IMR-90 (cell line): ENCODE measurements at regions not wholly inside any gene's neighbourhood (a gene's known extent, or its start where the extent isn't known, plus 50 kb on each side); places are given as distances from the start of the nearest gene placed in this dataset.

Experiments used
- ATAC-seq: fragments of 200-7000 bp; cut with Tn5 transposase; 2 replicates; pipeline ENCODE4 v1.9.1; 2020; ENCODE audit warnings: low read depth, mild to moderate bottlenecking, moderate library complexity
- BruUV-seq: library from RNA; stranded (reverse); fragments of 400-500 nt; replicated peaks from 2 replicates; lab custom pipeline; 2021; lab: Mats Ljungman, UMichigan
- CTCF ChIA-PET: fragments of 300-600 bp; formaldehyde crosslinking; extraction: SDS; loops from one replicate; lab custom pipeline; 2021; ENCODE audit warnings: antibody characterized with exemption; lab: Yijun Ruan, JAX
- POLR2A ChIA-PET: fragments of 300-600 bp; sonication (Branson Sonifier 250); formaldehyde crosslinking; loops from one replicate; lab custom pipeline; 2022; ENCODE audit warnings: antibody characterized with exemption; ENCODE audit not compliant: unreplicated experiment; lab: Charles Lee
- DNase-seq: peaks from one replicate; pipeline ENCODE4 v3.0.0; 2013
- H2AFZ ChIP-seq: replicated peaks from 2 replicates; pipeline ENCODE3; 2013; ENCODE audit warnings: low read length, mild to moderate bottlenecking; ENCODE audit not compliant: poor library complexity
- H2AK5ac ChIP-seq: 2 replicates; pipeline ENCODE4 v1.6.1; 2013; ENCODE audit warnings: low read depth, low read length, inconsistent platforms
- H2AK9ac ChIP-seq: replicated peaks from 2 replicates; pipeline ENCODE3; 2013; ENCODE audit warnings: mild to moderate bottlenecking, low read depth, low read length, moderate library complexity; ENCODE audit not compliant: poor library complexity
- H2BK120ac ChIP-seq: 2 replicates; pipeline ENCODE4 v1.6.1; 2013; ENCODE audit warnings: low read depth, low read length, inconsistent platforms
- H2BK15ac ChIP-seq: 3 replicates; pipeline ENCODE4 v1.6.1; 2013; ENCODE audit warnings: low read depth, low read length, inconsistent platforms
- H2BK20ac ChIP-seq: 2 replicates; pipeline ENCODE4 v1.6.1; 2013; ENCODE audit warnings: low read depth, mild to moderate bottlenecking, inconsistent platforms, low read length, moderate library complexity
- H2BK5ac ChIP-seq: 2 replicates; pipeline ENCODE4 v1.6.1; 2013; ENCODE audit warnings: mild to moderate bottlenecking, low read depth, low read length, inconsistent platforms; ENCODE audit not compliant: poor library complexity, severe bottlenecking
- H3K14ac ChIP-seq: replicated peaks from 2 replicates; pipeline ENCODE4 v1.6.1; 2013; ENCODE audit warnings: low read depth, low read length, inconsistent platforms
- H3K18ac ChIP-seq: 2 replicates; pipeline ENCODE4 v1.6.1; 2013; ENCODE audit warnings: low read depth, low read length, control low read depth
- H3K23ac ChIP-seq: 2 replicates; pipeline ENCODE4 v1.6.1; 2013; ENCODE audit warnings: low read depth, low read length, inconsistent platforms
- H3K27ac ChIP-seq: 2 replicates; pipeline ENCODE4 v1.5.1; 2013; ENCODE audit warnings: mild to moderate bottlenecking, control low read depth, low read length; ENCODE audit not compliant: insufficient read depth
- H3K27me3 ChIP-seq: 2 replicates; pipeline ENCODE4 v1.6.1; 2013; ENCODE audit warnings: low read length; ENCODE audit not compliant: control insufficient read depth, insufficient read depth
- H3K36me3 ChIP-seq: 2 replicates; pipeline ENCODE4 v1.6.1; 2013; ENCODE audit warnings: low read length, mixed read lengths; ENCODE audit not compliant: control insufficient read depth, insufficient read depth
- H3K4ac ChIP-seq: 2 replicates; pipeline ENCODE4 v1.6.1; 2013; ENCODE audit warnings: low read depth, low read length, inconsistent platforms
- H3K4me1 ChIP-seq: 2 replicates; pipeline ENCODE4 v1.6.1; 2013; ENCODE audit warnings: low read length, mixed read lengths; ENCODE audit not compliant: control insufficient read depth, insufficient read depth
- H3K4me2 ChIP-seq: 2 replicates; pipeline ENCODE4 v1.6.1; 2013; ENCODE audit warnings: low read depth, mild to moderate bottlenecking, control low read depth, low read length, moderate library complexity
- H3K4me3 ChIP-seq: 2 replicates; pipeline ENCODE4 v1.5.1; 2013; ENCODE audit warnings: low read depth, mild to moderate bottlenecking, control low read depth, low read length, moderate library complexity; ENCODE audit not compliant: insufficient read depth
- H3K56ac ChIP-seq: 2 replicates; pipeline ENCODE4 v1.6.1; 2013; ENCODE audit warnings: low read length, inconsistent platforms; ENCODE audit not compliant: insufficient read depth; ENCODE audit errors: extremely low read depth
- H3K79me1 ChIP-seq, 2 experiments: 2 replicates each; pipeline ENCODE4 v1.6.1; 2013; ENCODE audit warnings: low read length in 2 of 2, inconsistent platforms in 1 of 2, low read depth in 1 of 2
- H3K9ac ChIP-seq: 2 replicates; pipeline ENCODE4 v1.6.1; 2013; ENCODE audit warnings: low read depth, low read length, control low read depth
- H3K9me1 ChIP-seq: 2 replicates; pipeline ENCODE4 v1.6.1; 2013; ENCODE audit warnings: low read length, inconsistent platforms; ENCODE audit not compliant: insufficient read depth
- H3K9me3 ChIP-seq: 2 replicates; pipeline ENCODE4 v1.6.1; 2013; ENCODE audit warnings: low read length; ENCODE audit not compliant: control insufficient read depth, insufficient read depth
- H4K20me1 ChIP-seq: 2 replicates; pipeline ENCODE4 v1.6.1; 2013; ENCODE audit warnings: low read length, inconsistent platforms; ENCODE audit not compliant: insufficient read depth
- H4K5ac ChIP-seq: 2 replicates; pipeline ENCODE4 v1.6.1; 2013; ENCODE audit warnings: mild to moderate bottlenecking, low read depth, low read length, control low read depth
- H4K8ac ChIP-seq, 2 experiments: 2 replicates each; pipeline ENCODE4 v1.6.1; 2013; ENCODE audit warnings: low read depth in 2 of 2, low read length in 2 of 2, control low read depth in 1 of 2, inconsistent platforms in 1 of 2
- H4K91ac ChIP-seq: 2 replicates; pipeline ENCODE4 v1.6.1; 2013; ENCODE audit warnings: low read depth, low read length, inconsistent platforms; ENCODE audit not compliant: insufficient read depth
- BHLHE40 ChIP-seq: fragments of 150-350 bp; IDR thresholded peaks from 2 replicates; pipeline ENCODE4 v1.6.1; 2016; ENCODE audit warnings: mild to moderate bottlenecking, low read depth, low read length
- CTCF ChIP-seq: conservative IDR thresholded peaks from 2 replicates; pipeline ENCODE4 v1.5.1; 2012; ENCODE audit warnings: mild to moderate bottlenecking, low read depth, low read length, improper control_type of control experiment
- FOS ChIP-seq: fragments of 150-350 bp; IDR thresholded peaks from 2 replicates; pipeline ENCODE4 v1.6.1; 2016; ENCODE audit warnings: low read depth, low read length
- MAFK ChIP-seq: IDR thresholded peaks from 2 replicates; pipeline ENCODE4 v1.6.1; 2012; ENCODE audit warnings: low read depth, low read length, improper control_type of control experiment
- MAZ ChIP-seq: IDR thresholded peaks from 2 replicates; pipeline ENCODE4 v1.6.1; 2012; ENCODE audit warnings: low read depth, mild to moderate bottlenecking, low read length, improper control_type of control experiment, moderate library complexity, borderline replicate concordance
- MXI1 ChIP-seq: IDR thresholded peaks from 2 replicates; pipeline ENCODE4 v1.6.1; 2012; ENCODE audit warnings: low read depth, mild to moderate bottlenecking, low read length, moderate library complexity, borderline replicate concordance
- NFE2L2 ChIP-seq: fragments of 150-350 bp; IDR thresholded peaks from 2 replicates; pipeline ENCODE4 v1.6.1; 2016; ENCODE audit warnings: low read depth, mild to moderate bottlenecking, low read length
- POLR2A ChIP-seq: IDR thresholded peaks from 2 replicates; pipeline ENCODE4 v1.6.1; 2012; ENCODE audit warnings: mild to moderate bottlenecking, low read depth, low read length
- RAD21 ChIP-seq: IDR thresholded peaks from 2 replicates; pipeline ENCODE4 v1.6.1; 2012; ENCODE audit warnings: low read length, improper control_type of control experiment
- WGBS, 2 experiments: methylation state at CpG; one replicate each; pipeline versions ENCODE4 v1.1.5 to v1.1.7; 2013; ENCODE audit warnings: missing lambda C conversion rate in 2 of 2; ENCODE audit not compliant: insufficient read length in 1 of 2; ENCODE audit errors: extremely low coverage in 2 of 2; 5-methylcytosine and 5-hydroxymethylcytosine counted together
- dilution Hi-C: fragments of 300-500 bp; cut with HindIII; formaldehyde crosslinking; loops from one replicate; pipeline ENCODE4 v1.14.3; 2018; ENCODE audit warnings: low sequenced_read_pairs; ENCODE audit not compliant: unreplicated experiment
- in situ Hi-C: fragments of 300-500 bp; cut with MboI; formaldehyde crosslinking; loops from 3 replicates; pipeline ENCODE4 v1.14.3; 2019; ENCODE audit warnings: low sequenced_read_pairs, inconsistent platforms, mixed read lengths
- intact Hi-C: fragments of 100-400 bp; cut with micrococcal nuclease; formaldehyde crosslinking; loops from 2 replicates; pipeline ENCODE4 v1.10.0; 2022
- TF ChIP-seq, protein P1 (sequence below): fragments of 150-350 bp; IDR thresholded peaks from 2 replicates; pipeline ENCODE4 v1.6.1; 2016; ENCODE audit warnings: low read depth, mild to moderate bottlenecking, low read length, moderate library complexity, borderline replicate concordance

DNA sequence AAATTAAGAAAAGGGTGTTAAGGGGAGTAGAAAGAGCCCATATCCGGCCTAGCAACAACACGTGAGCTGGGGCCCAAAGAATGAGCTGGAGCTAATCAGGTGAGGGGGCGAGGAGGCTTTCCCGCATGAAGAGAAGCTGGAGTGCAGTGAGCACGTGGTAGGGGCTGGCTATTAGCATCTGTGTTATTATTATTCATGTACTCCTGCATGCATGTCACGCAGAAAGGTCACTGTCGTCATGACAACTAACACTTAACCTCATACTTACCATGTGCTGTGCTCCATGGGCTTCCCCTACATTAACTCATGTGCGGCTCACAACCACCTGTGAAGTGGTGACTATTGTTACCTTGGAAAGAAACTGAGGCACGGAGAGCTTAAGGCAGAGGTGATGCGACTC is 227.6 kb upstream of the UBL3 start:
- no peaks in the 10 kb centered on the region for H3K4me1 ChIP-seq
- H3K27ac ChIP-seq: no peak overlapping the region
- no peaks in the 10 kb centered on the region for H4K20me1 ChIP-seq
- in situ Hi-C loops (no loop called here), intact Hi-C loops (no loop called here), dilution Hi-C loops (no loop called here)
- H2AK9ac ChIP-seq: no peak overlapping the region
- H3K9me1 ChIP-seq: no peaks in the 10 kb centered on the region
- H3K79me1 ChIP-seq: no peaks in the 10 kb centered on the region
- no peak overlapping the region for H4K5ac ChIP-seq
- no peak overlapping the region for H3K4ac ChIP-seq
- no peak overlapping the region for H3K23ac ChIP-seq
- no peak overlapping the region for H2BK120ac ChIP-seq
- no peak overlapping the region for H2BK5ac ChIP-seq
- H3K18ac ChIP-seq: no peak overlapping the region
- H3K36me3 ChIP-seq: no peaks in the 10 kb centered on the region
- BruUV-seq: no TSS peak
- ChIA-PET POLR2A (no interaction called here), CTCF (interaction anchor here (0.6 kb wide), 1 partner anchor 15 kb away, joined by 3 read pairs; no protein-coding TSS in a partner anchor)
- no peak overlapping the region for H3K9ac ChIP-seq
- DNase-seq: no peak
- TF ChIP-seq FOS: no peak
- TF ChIP-seq NFE2L2: no peak
- TF ChIP-seq MAFK: no peak
- no peak for TF ChIP-seq CTCF
- TF ChIP-seq BHLHE40: no peak
- TF ChIP-seq POLR2A: no peak
- TF ChIP-seq, protein P1, sequence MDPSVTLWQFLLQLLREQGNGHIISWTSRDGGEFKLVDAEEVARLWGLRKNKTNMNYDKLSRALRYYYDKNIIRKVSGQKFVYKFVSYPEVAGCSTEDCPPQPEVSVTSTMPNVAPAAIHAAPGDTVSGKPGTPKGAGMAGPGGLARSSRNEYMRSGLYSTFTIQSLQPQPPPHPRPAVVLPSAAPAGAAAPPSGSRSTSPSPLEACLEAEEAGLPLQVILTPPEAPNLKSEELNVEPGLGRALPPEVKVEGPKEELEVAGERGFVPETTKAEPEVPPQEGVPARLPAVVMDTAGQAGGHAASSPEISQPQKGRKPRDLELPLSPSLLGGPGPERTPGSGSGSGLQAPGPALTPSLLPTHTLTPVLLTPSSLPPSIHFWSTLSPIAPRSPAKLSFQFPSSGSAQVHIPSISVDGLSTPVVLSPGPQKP: no peak
- no peak for TF ChIP-seq MAZ
- no peak for TF ChIP-seq MXI1
- no peak for TF ChIP-seq RAD21
- H3K14ac ChIP-seq: no peak overlapping the region
- no peak overlapping the region for H3K4me2 ChIP-seq
- H3K56ac ChIP-seq: no peak overlapping the region
- H2BK20ac ChIP-seq: no peak overlapping the region
- H2BK15ac ChIP-seq: no peak overlapping the region
- no peak overlapping the region for H4K91ac ChIP-seq
- H3K9me3 ChIP-seq: peaks cover 3% of the 10 kb centered on the region
- peaks cover 9% of the 10 kb centered on the region for H3K27me3 ChIP-seq
- 70% methylated on average over 2 of the region's 10 CpGs; no CpG with 5 or more reads in 1 of the 2 experiments for whole genome bisulfite sequencing, 2 experiments
- H2AFZ ChIP-seq: peak overlapping the region; percentile 14
- no peak overlapping the region for H2AK5ac ChIP-seq
- ATAC-seq: no peak
- no peak overlapping the region for H4K8ac ChIP-seq
- no peak overlapping the region for H3K4me3 ChIP-seq
